ENCODE measurements at regions not wholly inside any gene's neighbourhood (a gene's known extent, or its start where the extent isn't known, plus 50 kb on each side); places are given as distances from the start of the nearest gene placed in this dataset.

- Mint-ChIP-seq H3K4me1 (ENCODE audit: low read depth) (no peaks in the 10 kb centered on the region), H3K9me3 (ENCODE audit: insufficient read depth) (no peaks in the 10 kb centered on the region), H3K27me3 (ENCODE audit: low read depth) (peaks cover 4% of the 10 kb centered on the region), H3K27ac (no peak overlapping the region), H3K4me3 (no peak overlapping the region), H3K36me3 (ENCODE audit: low read depth) (no peaks in the 10 kb centered on the region)
- DNase-seq (no peak), ATAC-seq (no peak)
- CTCF ChIA-PET = no interaction called here
- POLR2A ChIA-PET = no interaction called here
Observed at GRCh38 chr2:10989151-10989550, 77.4 kb downstream of the KCNF1 start.

GRCh38 chr2:10989782-10990181, 78.0 kb downstream of the KCNF1 start:
- CTCF ChIA-PET = no interaction called here
- H3K36me3 Mint-ChIP-seq (ENCODE audit: low read depth) = no peaks in the 10 kb centered on the region
- POLR2A ChIA-PET = no interaction called here
- peaks cover 4% of the 10 kb centered on the region for H3K27me3 Mint-ChIP-seq (ENCODE audit: low read depth)
- H3K4me1 Mint-ChIP-seq (ENCODE audit: low read depth) = no peaks in the 10 kb centered on the region
- no peak overlapping the region for H3K4me3 Mint-ChIP-seq
- H3K9me3 Mint-ChIP-seq (ENCODE audit: insufficient read depth) = no peaks in the 10 kb centered on the region
- no peak overlapping the region for H3K27ac Mint-ChIP-seq
- ATAC-seq (no peak), DNase-seq (no peak)

GRCh38 chr2:10990561-10991111, 78.9 kb downstream of the KCNF1 start:
- Mint-ChIP-seq H3K27ac (no peak overlapping the region), H3K4me3 (no peak overlapping the region), H3K4me1 (ENCODE audit: low read depth) (no peaks in the 10 kb centered on the region), H3K27me3 (ENCODE audit: low read depth) (peaks cover 4% of the 10 kb centered on the region), H3K9me3 (ENCODE audit: insufficient read depth) (no peaks in the 10 kb centered on the region), H3K36me3 (ENCODE audit: low read depth) (no peaks in the 10 kb centered on the region)
- no peak for ATAC-seq
- CTCF ChIA-PET = no interaction called here
- DNase-seq = no peak
- POLR2A ChIA-PET = no interaction called here

- Mint-ChIP-seq H3K4me1 (ENCODE audit: low read depth) (no peaks in the 10 kb centered on the region), H3K4me3 (no peak overlapping the region), H3K9me3 (ENCODE audit: insufficient read depth) (no peaks in the 10 kb centered on the region), H3K27me3 (ENCODE audit: low read depth) (peaks cover 4% of the 10 kb centered on the region), H3K36me3 (ENCODE audit: low read depth) (no peaks in the 10 kb centered on the region), H3K27ac (no peak overlapping the region)
- DNase-seq = no peak
- ATAC-seq = no peak
- CTCF ChIA-PET = no interaction called here
- POLR2A ChIA-PET = no interaction called here
Observed at GRCh38 chr2:10992023-10992791, 80.5 kb downstream of the KCNF1 start.

GRCh38 chr2:10993001-10993481, 81.3 kb downstream of the KCNF1 start:
- peaks cover 4% of the 10 kb centered on the region for H3K27me3 Mint-ChIP-seq (ENCODE audit: low read depth)
- no peaks in the 10 kb centered on the region for H3K4me1 Mint-ChIP-seq (ENCODE audit: low read depth)
- ATAC-seq (no peak), DNase-seq (no peak)
- POLR2A ChIA-PET = no interaction called here
- no peak overlapping the region for H3K4me3 Mint-ChIP-seq
- no peaks in the 10 kb centered on the region for H3K9me3 Mint-ChIP-seq (ENCODE audit: insufficient read depth)
- CTCF ChIA-PET = no interaction called here
- H3K27ac Mint-ChIP-seq = no peak overlapping the region
- H3K36me3 Mint-ChIP-seq (ENCODE audit: low read depth) = no peaks in the 10 kb centered on the region

- Mint-ChIP-seq H3K27me3 (ENCODE audit: low read depth) (peaks cover 4% of the 10 kb centered on the region), H3K36me3 (ENCODE audit: low read depth) (no peaks in the 10 kb centered on the region), H3K27ac (no peak overlapping the region), H3K4me1 (ENCODE audit: low read depth) (no peaks in the 10 kb centered on the region), H3K4me3 (no peak overlapping the region), H3K9me3 (ENCODE audit: insufficient read depth) (no peaks in the 10 kb centered on the region)
- no peak for DNase-seq
- ChIA-PET POLR2A (no interaction called here), CTCF (no interaction called here)
- no peak for ATAC-seq
Observed at GRCh38 chr2:10995366-10995970, 83.7 kb downstream of the KCNF1 start.

GRCh38 chr2:11004199-11004598, 92.5 kb downstream of the KCNF1 start:
- ATAC-seq (no peak), DNase-seq (no peak)
- Mint-ChIP-seq H3K27ac (no peak overlapping the region), H3K36me3 (ENCODE audit: low read depth) (no peaks in the 10 kb centered on the region), H3K4me3 (no peak overlapping the region), H3K9me3 (ENCODE audit: insufficient read depth) (no peaks in the 10 kb centered on the region), H3K27me3 (ENCODE audit: low read depth) (no peaks in the 10 kb centered on the region), H3K4me1 (ENCODE audit: low read depth) (no peaks in the 10 kb centered on the region)
- POLR2A ChIA-PET = no interaction called here
- CTCF ChIA-PET = no interaction called here

- ATAC-seq (no peak), DNase-seq (no peak)
- H3K36me3 Mint-ChIP-seq (ENCODE audit: low read depth) = no peaks in the 10 kb centered on the region
- CTCF ChIA-PET = interaction anchor here (1.1 kb wide), 1 partner anchor 173 kb away, joined by 4 read pairs; no protein-coding TSS in a partner anchor
- no peaks in the 10 kb centered on the region for H3K4me1 Mint-ChIP-seq (ENCODE audit: low read depth)
- POLR2A ChIA-PET = no interaction called here
- no peak overlapping the region for H3K27ac Mint-ChIP-seq
- no peaks in the 10 kb centered on the region for H3K9me3 Mint-ChIP-seq (ENCODE audit: insufficient read depth)
- H3K27me3 Mint-ChIP-seq (ENCODE audit: low read depth) = no peaks in the 10 kb centered on the region
- H3K4me3 Mint-ChIP-seq = no peak overlapping the region
Observed at GRCh38 chr2:11005032-11005431, 93.3 kb downstream of the KCNF1 start.

- no peaks in the 10 kb centered on the region for H3K36me3 Mint-ChIP-seq (ENCODE audit: low read depth)
- no peak overlapping the region for H3K4me3 Mint-ChIP-seq
- ChIA-PET CTCF (interaction anchor here (1.1 kb wide), 1 partner anchor 174 kb away, joined by 4 read pairs; no protein-coding TSS in a partner anchor), POLR2A (no interaction called here)
- DNase-seq (no peak), ATAC-seq (no peak)
- H3K9me3 Mint-ChIP-seq (ENCODE audit: insufficient read depth) = no peaks in the 10 kb centered on the region
- no peaks in the 10 kb centered on the region for H3K4me1 Mint-ChIP-seq (ENCODE audit: low read depth)
- H3K27ac Mint-ChIP-seq = no peak overlapping the region
- no peaks in the 10 kb centered on the region for H3K27me3 Mint-ChIP-seq (ENCODE audit: low read depth)
Observed at GRCh38 chr2:11006191-11006590, 94.5 kb downstream of the KCNF1 start.

- no peaks in the 10 kb centered on the region for H3K4me1 Mint-ChIP-seq (ENCODE audit: low read depth)
- no peaks in the 10 kb centered on the region for H3K9me3 Mint-ChIP-seq (ENCODE audit: insufficient read depth)
- no peaks in the 10 kb centered on the region for H3K27me3 Mint-ChIP-seq (ENCODE audit: low read depth)
- ATAC-seq (no peak), DNase-seq (no peak)
- POLR2A ChIA-PET = interaction anchor here (0.7 kb wide), 1 partner anchor 14 kb away, joined by 3 read pairs; no protein-coding TSS in a partner anchor
- no peak overlapping the region for H3K4me3 Mint-ChIP-seq
- H3K27ac Mint-ChIP-seq = no peak overlapping the region
- no peaks in the 10 kb centered on the region for H3K36me3 Mint-ChIP-seq (ENCODE audit: low read depth)
- CTCF ChIA-PET = no interaction called here
Observed at GRCh38 chr2:11007331-11008264, 95.9 kb downstream of the KCNF1 start.

GRCh38 chr2:11008773-11009172, 97.0 kb downstream of the KCNF1 start:
- Mint-ChIP-seq H3K27ac (no peak overlapping the region), H3K27me3 (ENCODE audit: low read depth) (peaks cover 1% of the 10 kb centered on the region), H3K36me3 (ENCODE audit: low read depth) (no peaks in the 10 kb centered on the region), H3K9me3 (ENCODE audit: insufficient read depth) (no peaks in the 10 kb centered on the region), H3K4me3 (no peak overlapping the region), H3K4me1 (ENCODE audit: low read depth) (no peaks in the 10 kb centered on the region)
- ChIA-PET CTCF (no interaction called here), POLR2A (no interaction called here)
- DNase-seq (no peak), ATAC-seq (no peak)

GRCh38 chr2:11009176-11009575, 97.4 kb downstream of the KCNF1 start:
- ChIA-PET CTCF (no interaction called here), POLR2A (no interaction called here)
- H3K27me3 Mint-ChIP-seq (ENCODE audit: low read depth) = peaks cover 5% of the 10 kb centered on the region
- ATAC-seq = no peak
- H3K36me3 Mint-ChIP-seq (ENCODE audit: low read depth) = no peaks in the 10 kb centered on the region
- no peaks in the 10 kb centered on the region for H3K9me3 Mint-ChIP-seq (ENCODE audit: insufficient read depth)
- no peak overlapping the region for H3K4me3 Mint-ChIP-seq
- DNase-seq = no peak
- no peak overlapping the region for H3K27ac Mint-ChIP-seq
- no peaks in the 10 kb centered on the region for H3K4me1 Mint-ChIP-seq (ENCODE audit: low read depth)
